ENCODE measurements at regions not wholly inside any gene's neighbourhood (a gene's known extent, or its start where the extent isn't known, plus 50 kb on each side); places are given as distances from the start of the nearest gene placed in this dataset.

- DNase-seq (ENCODE audit: low spot score) = no peak
These were observed 164.5 kb upstream of the CCL2 start for GRCh38 chr17:34090593-34090992.

DNA sequence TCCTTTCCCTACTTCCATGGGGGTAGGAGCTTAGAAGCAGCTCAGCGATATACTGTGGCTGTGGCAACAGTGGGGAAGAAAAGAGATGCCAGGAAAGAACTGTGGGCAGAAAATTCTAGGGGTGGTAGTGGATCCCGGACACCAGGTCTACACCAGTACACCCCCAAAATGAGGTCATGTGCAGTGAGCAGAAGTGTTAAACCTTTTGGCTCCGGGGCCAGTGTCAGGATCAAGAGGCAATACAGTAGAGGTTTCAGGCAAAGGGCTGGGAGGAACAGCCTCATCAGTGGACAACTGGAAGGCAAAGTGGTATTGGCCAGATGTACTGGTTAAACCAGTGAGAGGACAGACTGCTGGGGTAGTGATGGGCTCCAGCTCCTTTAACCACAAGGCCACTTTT is 163.1 kb upstream of the CCL2 start:
- no peak for DNase-seq (ENCODE audit: low spot score)

- no peak for DNase-seq (ENCODE audit: low spot score)
These were observed 160.0 kb upstream of the CCL2 start for GRCh38 chr17:34095106-34095505.

DNA sequence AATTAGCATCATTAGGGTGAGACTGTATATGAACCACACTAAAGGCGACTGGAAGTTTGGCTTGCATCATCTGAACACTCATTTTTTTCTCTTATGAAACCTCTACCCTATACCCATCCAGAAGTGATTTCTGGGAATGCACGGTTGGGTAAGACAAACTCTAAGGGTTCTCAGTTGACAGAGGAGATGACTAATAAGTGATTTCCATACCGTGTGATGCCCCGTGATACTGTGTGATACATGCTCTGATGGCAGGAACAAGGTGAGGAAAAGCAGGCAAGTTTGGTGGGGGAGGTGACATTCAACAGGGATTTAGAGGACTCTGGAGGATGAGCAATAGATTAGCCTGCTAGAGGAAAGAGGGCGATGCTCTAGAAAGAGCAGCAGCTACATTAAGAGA is 156.4 kb upstream of the CCL2 start:
- no peak for DNase-seq (ENCODE audit: low spot score)

DNA sequence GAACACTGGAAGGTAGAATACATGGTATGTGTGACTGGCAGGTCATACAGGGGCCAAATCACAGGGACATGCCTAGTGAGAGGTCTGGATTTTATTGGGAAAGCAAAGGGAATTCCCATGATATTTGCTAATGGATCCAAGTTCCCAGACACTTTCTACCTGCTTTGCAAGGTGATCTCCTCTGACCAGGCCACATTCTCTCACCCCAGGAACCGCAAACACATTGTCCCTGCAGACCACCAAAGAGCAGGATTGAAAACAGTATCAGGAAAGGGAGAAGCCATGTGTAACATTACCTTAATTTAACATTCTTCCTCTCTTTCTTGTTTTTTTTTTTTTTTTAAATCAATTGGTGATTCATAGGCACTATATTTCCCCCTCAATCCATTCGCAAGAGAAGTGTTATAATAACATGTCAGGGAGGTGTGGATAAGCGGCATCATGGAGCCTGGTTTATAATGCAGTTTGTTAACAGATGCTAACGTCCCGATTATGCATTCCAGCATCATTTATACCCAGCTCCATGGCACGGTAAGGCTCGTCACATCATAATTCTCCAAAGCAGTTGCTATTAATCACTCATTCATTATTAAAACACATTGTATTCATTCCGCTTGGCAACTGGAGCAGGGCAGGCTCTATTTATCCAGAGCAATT is 155.1 kb upstream of the CCL2 start:
- DNase-seq (ENCODE audit: low spot score) = no peak

DNA sequence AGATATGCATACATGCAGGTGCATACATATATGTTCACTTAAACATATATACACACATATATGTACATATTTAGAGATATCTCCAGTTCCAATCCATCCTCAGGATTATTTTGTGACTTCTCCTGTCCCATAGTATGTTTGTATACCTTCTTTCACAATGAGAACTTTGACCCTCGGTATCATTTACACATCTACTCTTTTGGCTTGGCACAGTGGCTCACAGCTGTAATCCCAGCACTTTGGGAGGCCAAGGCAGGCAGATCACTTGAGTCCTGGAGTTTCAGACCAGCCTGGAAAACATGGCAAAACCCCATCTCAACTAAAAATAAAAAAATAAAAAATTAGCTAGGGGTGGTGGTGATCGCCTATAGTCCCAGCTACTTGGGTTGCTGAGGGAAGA is 148.1 kb upstream of the CCL2 start:
- no peak for DNase-seq (ENCODE audit: low spot score)

- DNase-seq (ENCODE audit: low spot score) = no peak
These were observed 144.8 kb upstream of the CCL2 start for GRCh38 chr17:34110315-34110714.

DNA sequence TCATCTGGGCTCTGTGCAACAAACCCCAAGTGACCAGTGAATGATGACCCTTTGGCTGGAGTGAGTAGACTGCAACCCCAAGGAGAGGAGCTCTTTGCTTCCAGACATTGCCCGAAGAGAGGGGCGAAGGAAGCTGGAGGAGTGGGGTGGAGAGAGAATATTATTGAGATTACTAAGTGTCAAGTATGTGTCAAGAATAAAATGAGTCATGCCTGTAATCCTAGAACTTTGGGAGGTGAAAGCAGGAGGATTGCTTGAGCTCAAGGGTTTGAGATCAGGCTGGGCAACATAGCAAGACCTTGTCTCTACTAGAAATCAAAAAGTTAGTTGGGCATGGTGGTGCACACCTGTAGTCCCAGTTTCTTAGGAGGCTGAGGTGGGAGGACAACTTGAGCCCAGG is 142.0 kb upstream of the CCL2 start:
- no peak for DNase-seq (ENCODE audit: low spot score)

GRCh38 chr17:34114174-34114573 is 140.9 kb upstream of the CCL2 start:
- DNase-seq (ENCODE audit: low spot score) = no peak

DNA sequence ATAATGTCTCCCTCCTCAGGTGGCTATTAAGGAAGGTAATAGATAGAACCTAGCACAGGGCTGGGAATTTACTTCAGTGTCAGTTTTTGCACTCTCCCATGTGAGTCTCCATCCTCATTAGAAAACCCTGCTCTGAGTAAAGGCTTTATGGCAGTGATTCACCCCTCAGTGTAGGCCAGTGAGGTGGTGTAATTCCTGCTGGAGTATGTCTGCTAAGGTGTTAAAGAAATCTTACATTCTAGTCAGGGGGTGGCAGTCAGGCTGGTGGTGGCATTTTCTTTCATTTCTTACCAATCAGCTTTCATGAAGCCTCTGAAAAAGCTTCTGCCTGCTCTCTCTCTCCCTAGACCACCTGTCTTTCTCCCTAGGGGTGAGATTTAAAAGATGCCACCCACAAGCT is 138.8 kb upstream of the CCL2 start:
- no peak for DNase-seq (ENCODE audit: low spot score)

DNA sequence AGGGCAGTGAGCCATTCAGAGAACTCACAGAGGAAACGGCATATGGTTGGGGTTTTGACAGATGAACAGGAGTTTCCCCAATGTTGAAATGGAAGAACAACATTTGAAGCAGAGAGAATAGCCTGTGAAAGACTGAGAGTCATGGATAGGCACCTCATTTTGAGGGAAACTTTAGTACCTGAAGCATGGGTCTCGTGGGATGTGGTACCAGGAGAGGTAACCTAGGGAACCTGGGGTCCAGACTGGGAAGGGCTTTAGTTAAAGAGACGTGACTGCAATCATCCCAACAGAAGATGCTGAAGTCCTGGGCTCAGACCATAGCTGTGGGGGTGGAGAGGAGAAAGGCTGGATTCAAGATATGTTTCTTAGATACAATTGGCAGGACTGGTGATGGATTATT is 137.8 kb upstream of the CCL2 start:
- DNase-seq (ENCODE audit: low spot score) = no peak

- no peak for DNase-seq (ENCODE audit: low spot score)
These were observed 137.3 kb upstream of the CCL2 start for GRCh38 chr17:34117811-34118210.

DNA sequence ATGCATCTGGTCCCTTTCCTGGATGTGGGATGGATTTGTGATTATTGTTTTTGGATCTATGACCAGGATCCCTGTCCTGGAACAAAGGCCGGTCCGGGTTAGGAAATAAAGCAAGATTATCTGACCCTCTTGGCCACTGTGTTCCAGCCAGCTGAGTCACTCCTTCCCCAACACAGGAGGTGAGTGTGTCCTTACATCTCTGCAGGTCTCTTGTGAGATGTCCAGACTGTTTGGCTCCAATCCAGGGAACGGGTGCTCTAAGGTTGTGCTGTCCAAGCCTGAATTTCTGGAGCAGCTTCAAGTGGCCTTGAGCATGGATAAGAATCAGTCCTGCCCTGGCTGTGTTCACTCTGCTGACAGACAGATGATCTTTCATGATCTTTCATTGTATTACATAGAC is 136.5 kb upstream of the CCL2 start:
- DNase-seq (ENCODE audit: low spot score) = no peak

GRCh38 chr17:34121311-34121710 is 133.8 kb upstream of the CCL2 start:
- DNase-seq (ENCODE audit: low spot score) = no peak

GRCh38 chr17:34122515-34122914 is 132.6 kb upstream of the CCL2 start:
- no peak for DNase-seq (ENCODE audit: low spot score)

- no peak for DNase-seq (ENCODE audit: low spot score)
These were observed 130.1 kb upstream of the CCL2 start for GRCh38 chr17:34125010-34125409.

GRCh38 chr17:34125921-34126320 is 129.2 kb upstream of the CCL2 start:
- DNase-seq (ENCODE audit: low spot score) = no peak

- no peak for DNase-seq (ENCODE audit: low spot score)
These were observed 128.6 kb upstream of the CCL2 start for GRCh38 chr17:34126496-34126895.

GRCh38 chr17:34126965-34127364 is 128.1 kb upstream of the CCL2 start:
- no peak for DNase-seq (ENCODE audit: low spot score)

DNA sequence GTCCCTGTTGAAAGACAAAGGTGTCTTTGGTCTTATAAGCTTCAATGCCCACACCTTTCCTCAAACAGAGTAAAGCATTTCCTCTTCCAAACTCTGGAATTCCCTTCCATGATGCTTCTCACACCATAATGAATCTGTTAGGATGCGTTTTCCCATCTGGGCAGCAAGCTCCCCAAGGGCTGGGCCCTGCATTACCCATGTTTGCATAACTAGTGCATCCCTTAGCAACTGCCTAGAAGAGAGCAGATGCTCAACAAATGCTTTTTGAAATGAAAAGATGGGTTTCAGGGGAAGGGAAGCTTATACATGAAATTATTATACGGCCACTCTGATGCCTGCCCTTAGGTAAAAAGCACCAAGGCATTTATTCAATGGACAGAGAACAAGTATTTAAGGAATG is 124.5 kb upstream of the CCL2 start:
- no peak for DNase-seq (ENCODE audit: low spot score)

DNA sequence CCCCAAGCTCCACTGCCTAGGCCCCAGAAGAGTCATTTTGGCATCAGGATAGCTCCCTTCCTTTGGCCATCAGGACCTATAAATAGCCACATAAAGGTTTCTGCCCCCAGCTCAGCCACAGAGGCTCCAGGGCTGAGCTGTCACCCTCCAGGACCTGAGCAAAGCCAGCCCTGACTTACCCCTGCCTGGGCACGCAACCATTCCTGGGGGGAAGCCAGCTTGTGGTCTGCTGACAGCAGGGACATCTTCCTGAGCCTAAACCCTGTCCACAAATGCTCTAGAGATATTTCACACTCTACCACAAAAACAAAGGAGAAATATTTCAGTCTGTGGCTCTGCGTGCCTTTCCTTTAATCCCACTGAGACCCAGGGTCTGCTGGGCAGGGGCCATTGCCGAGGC is 123.7 kb upstream of the CCL2 start:
- DNase-seq (ENCODE audit: low spot score) = no peak

- DNase-seq (ENCODE audit: low spot score) = no peak
These were observed 121.7 kb upstream of the CCL2 start for GRCh38 chr17:34133350-34133749.

- no peak for DNase-seq (ENCODE audit: low spot score)
These were observed 119.2 kb upstream of the CCL2 start for GRCh38 chr17:34135841-34136240.

GRCh38 chr17:34140006-34140405 is 115.1 kb upstream of the CCL2 start:
- no peak for DNase-seq (ENCODE audit: low spot score)

GRCh38 chr17:34141590-34141989 is 113.5 kb upstream of the CCL2 start:
- DNase-seq (ENCODE audit: low spot score) = no peak

All from SW480 (cell line).